GM12878 (cell line): ENCODE measurements at regions not wholly inside any gene's neighbourhood (a gene's known extent, or its start where the extent isn't known, plus 50 kb on each side); places are given as distances from the start of the nearest gene placed in this dataset.

ENCODE experiments used
- ATAC-seq: fragments of 200-7000 bp; cut with Tn5 transposase; 3 replicates; pipeline ENCODE4 v1.9.1; 2020; ENCODE audit warnings: mild to moderate bottlenecking, moderate library complexity
- BruUV-seq: library from RNA; stranded (reverse); fragments of 400-500 nt; replicated peaks from 2 replicates; lab custom pipeline; 2021; lab: Mats Ljungman, UMichigan
- CTCF ChIA-PET: fragments of 300-600 bp; sonication (Branson Sonifier 250); formaldehyde crosslinking; extraction: SDS; loops from one replicate; lab custom pipeline; 2021; ENCODE audit warnings: inconsistent platforms; lab: Yijun Ruan, JAX
- POLR2A ChIA-PET: fragments of 350-600 bp; formaldehyde crosslinking; extraction: SDS; loops from one replicate; lab custom pipeline; 2021; ENCODE audit warnings: inconsistent platforms; lab: Charles Lee
- RAD21 ChIA-PET: fragments of 300-600 bp; sonication (Branson Sonifier 250); formaldehyde crosslinking; loops from one replicate; lab custom pipeline; 2023; ENCODE audit warnings: antibody characterized with exemption; ENCODE audit not compliant: unreplicated experiment; lab: Charles Lee
- SMC1A ChIA-PET: fragments of 300-600 bp; sonication (Branson Sonifier 250); formaldehyde crosslinking; loops from one replicate; lab custom pipeline; 2023; ENCODE audit not compliant: unreplicated experiment, uncharacterized antibody; lab: Charles Lee
- DNase-seq: peaks from one replicate; pipeline ENCODE4 v3.0.0-alpha.2; 2011; ENCODE audit warnings: low read depth, low spot score
- FAIRE-seq: peaks from 3 replicates; lab custom pipeline; 2011; peaks lifted over from hg19 to GRCh38; lab: Jason Lieb, UNC
- H2AFZ ChIP-seq: 2 replicates; pipeline ENCODE4 v1.6.0; 2011; ENCODE audit warnings: low read depth, low read length, control low read depth; ENCODE audit not compliant: control insufficient read depth
- H3K27ac ChIP-seq: 2 replicates; pipeline ENCODE4 v1.5.1; 2011; ENCODE audit warnings: control low read depth; ENCODE audit not compliant: control insufficient read depth, insufficient read depth
- H3K27me3 ChIP-seq, 2 experiments: replicated peaks in 1 of 2; 2 replicates each; pipeline versions ENCODE4 v1.6.0 to v1.6.1; 2011; ENCODE audit warnings: low read length in 1 of 2; ENCODE audit not compliant: control insufficient read depth in 2 of 2, insufficient read depth in 2 of 2
- H3K36me3 ChIP-seq, 2 experiments: 2 replicates each; pipeline ENCODE4 v1.5.1; 2011; ENCODE audit warnings: low read length in 1 of 2; ENCODE audit not compliant: control insufficient read depth in 2 of 2, insufficient read depth in 2 of 2
- H3K4me1 ChIP-seq: 2 replicates; pipeline ENCODE4 v1.6.1; 2011; ENCODE audit warnings: mild to moderate bottlenecking, low read length, moderate library complexity, mixed read lengths; ENCODE audit not compliant: control insufficient read depth, insufficient read depth
- H3K4me2 ChIP-seq: 2 replicates; pipeline ENCODE4 v1.6.0; 2011; ENCODE audit warnings: control low read depth; ENCODE audit not compliant: control insufficient read depth, insufficient read depth
- H3K4me3 ChIP-seq: fragments of 200-600 bp; sonication (generic); 2 replicates; pipeline ENCODE4 v1.5.1; 2016
- H3K79me2 ChIP-seq: 2 replicates; pipeline ENCODE4 v1.6.0; 2011; ENCODE audit warnings: low read length; ENCODE audit not compliant: control insufficient read depth, insufficient read depth
- H3K9ac ChIP-seq: 2 replicates; pipeline ENCODE4 v1.8.0; 2011; ENCODE audit warnings: low read length, control low read depth, mixed read lengths; ENCODE audit not compliant: control insufficient read depth, insufficient read depth
- H3K9me3 ChIP-seq: replicated peaks from 3 replicates; pipeline ENCODE4 v1.5.1; 2011; ENCODE audit warnings: mild to moderate bottlenecking, low read length; ENCODE audit not compliant: control insufficient read depth, insufficient read depth
- H4K20me1 ChIP-seq: 2 replicates; pipeline ENCODE4 v1.6.0; 2011; ENCODE audit not compliant: control insufficient read depth, insufficient read depth
- EED ChIP-seq: sonication (generic); IDR thresholded peaks from 2 replicates; pipeline ENCODE4 v1.6.1; 2016; ENCODE audit warnings: antibody characterized with exemption, low read depth
- HDAC6 ChIP-seq: fragments of 200-600 bp; sonication (generic); IDR thresholded peaks from one replicate; pipeline ENCODE4 v1.8.0; 2017; ENCODE audit warnings: antibody characterized with exemption; ENCODE audit not compliant: unreplicated experiment
- NFXL1 ChIP-seq: fragments of 450-650 bp; IDR thresholded peaks from 2 replicates; pipeline ENCODE4 v1.6.1; 2017; ENCODE audit warnings: antibody characterized with exemption, mild to moderate bottlenecking, borderline replicate concordance
- RAD21 ChIP-seq: IDR thresholded peaks from 2 replicates; pipeline ENCODE4 v1.6.1; 2011; ENCODE audit warnings: mild to moderate bottlenecking, low read depth, low read length, moderate library complexity; ENCODE audit not compliant: insufficient read depth
- SMC3 ChIP-seq: IDR thresholded peaks from 2 replicates; pipeline ENCODE4 v1.6.1; 2011; ENCODE audit warnings: low read length, improper control_type of control experiment, borderline replicate concordance
- YY1 ChIP-seq: IDR thresholded peaks from 2 replicates; pipeline ENCODE4 v1.6.1; 2011; ENCODE audit warnings: low read depth, mild to moderate bottlenecking, low read length
- WGBS: methylation state at CpG from one replicate; pipeline ENCODE4 v1.1.6; 2016; ENCODE audit warnings: low lambda C conversion rate; ENCODE audit not compliant: insufficient replicate concordance, insufficient coverage; ENCODE audit errors: missing lambda C conversion rate; 5-methylcytosine and 5-hydroxymethylcytosine counted together
- in situ Hi-C: fragments of 300-500 bp; cut with MboI; formaldehyde crosslinking; loops from 9 replicates; pipeline ENCODE4 v1.14.3; 2018; ENCODE audit warnings: mixed read lengths
- intact Hi-C: fragments of 100-400 bp; cut with micrococcal nuclease; formaldehyde crosslinking; loops from one replicate; pipeline ENCODE4 v1.14.2; 2022; ENCODE audit not compliant: unreplicated experiment
- TF ChIP-seq, protein P1 (sequence below), 3 experiments: IDR thresholded peaks in 2 of 3; conservative IDR thresholded peaks in 1 of 3; 2 replicates each; pipeline ENCODE4 v1.5.1; 2011; ENCODE audit warnings: low read depth in 3 of 3, low read length in 3 of 3, mild to moderate bottlenecking in 3 of 3, control low read depth in 2 of 3, moderate library complexity in 2 of 3, inconsistent platforms in 1 of 3, mixed read lengths in 1 of 3; ENCODE audit not compliant: control insufficient read depth in 2 of 3, insufficient read depth in 1 of 3; ENCODE audit errors: extremely low read depth in 1 of 3

DNA sequence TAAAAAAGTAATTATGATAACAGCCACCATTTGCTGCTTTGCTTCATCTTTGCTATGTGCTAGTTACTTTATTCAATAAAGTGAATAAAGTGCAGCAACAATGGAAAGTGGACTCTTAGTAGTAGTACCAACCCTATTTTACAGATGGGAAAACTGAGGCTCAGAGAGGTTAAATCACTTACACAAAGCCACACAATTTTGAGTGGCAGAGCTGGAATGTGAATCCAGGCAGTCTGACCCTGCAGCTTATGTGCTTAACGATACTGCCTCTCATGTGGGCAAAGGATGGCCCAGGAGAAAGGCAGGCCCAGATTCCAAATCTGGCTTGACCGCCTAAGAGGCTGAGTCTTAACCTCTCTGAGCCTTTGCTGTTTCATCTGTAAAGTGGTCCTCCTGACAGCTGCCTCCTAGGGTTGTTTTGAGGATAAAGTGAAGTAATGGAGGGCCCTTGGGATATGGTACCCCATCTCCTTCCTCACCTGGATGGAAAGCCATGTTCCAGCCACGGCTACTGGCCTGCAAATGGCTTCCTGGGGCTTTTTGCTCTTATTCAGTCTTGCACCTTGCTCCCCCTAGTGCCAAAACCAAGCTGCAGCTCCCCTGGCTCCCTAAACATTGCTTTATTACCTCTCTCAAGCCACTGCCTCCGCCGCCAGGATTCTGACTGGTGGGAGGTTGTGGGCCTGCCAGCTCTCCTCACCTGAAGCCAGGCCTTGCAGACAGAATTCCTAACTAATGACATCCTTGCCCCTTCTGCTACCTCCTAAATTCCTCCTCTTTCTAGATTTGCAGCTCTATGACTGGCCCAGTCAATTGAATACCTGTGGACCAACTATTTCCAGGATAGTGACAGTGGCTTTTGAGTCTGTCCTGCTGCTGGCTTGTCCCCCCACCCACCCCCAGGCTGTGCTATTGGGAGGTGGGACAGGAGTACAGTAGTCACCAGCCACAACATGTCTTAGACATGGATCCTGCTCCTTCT, 283.3 kb upstream of the PWP1 start:
- H2AFZ ChIP-seq: peak overlapping the region; percentile 49
- H3K4me3 ChIP-seq: no peak overlapping the region
- CTCF ChIA-PET: interaction anchor here (0.6 to 12.6 kb wide), 14 partner anchors 8 to 291 kb away, joined by 3 to 188 read pairs (median 4); no protein-coding TSS in a partner anchor
- no peaks in the 10 kb centered on the region for H3K4me1 ChIP-seq
- WGBS: 23% methylated on average over 5 of the region's 5 CpGs
- no TSS peak for BruUV-seq
- no peak overlapping the region for H3K4me2 ChIP-seq
- no peaks in the 10 kb centered on the region for H3K36me3 ChIP-seq
- H3K27ac ChIP-seq: no peak overlapping the region
- in situ Hi-C loops: loop anchor here (5.0 kb wide), 1 partner anchor 265 kb away; no protein-coding TSS in a partner anchor
- SMC1A ChIA-PET: interaction anchor here (0.8 to 3.5 kb wide), 6 partner anchors 8 to 271 kb away, joined by 3 to 30 read pairs (median 4); no protein-coding TSS in a partner anchor
- TF ChIP-seq RAD21: peak; percentile 49
- TF ChIP-seq NFXL1: no peak
- TF ChIP-seq HDAC6: no peak
- TF ChIP-seq, protein P1, sequence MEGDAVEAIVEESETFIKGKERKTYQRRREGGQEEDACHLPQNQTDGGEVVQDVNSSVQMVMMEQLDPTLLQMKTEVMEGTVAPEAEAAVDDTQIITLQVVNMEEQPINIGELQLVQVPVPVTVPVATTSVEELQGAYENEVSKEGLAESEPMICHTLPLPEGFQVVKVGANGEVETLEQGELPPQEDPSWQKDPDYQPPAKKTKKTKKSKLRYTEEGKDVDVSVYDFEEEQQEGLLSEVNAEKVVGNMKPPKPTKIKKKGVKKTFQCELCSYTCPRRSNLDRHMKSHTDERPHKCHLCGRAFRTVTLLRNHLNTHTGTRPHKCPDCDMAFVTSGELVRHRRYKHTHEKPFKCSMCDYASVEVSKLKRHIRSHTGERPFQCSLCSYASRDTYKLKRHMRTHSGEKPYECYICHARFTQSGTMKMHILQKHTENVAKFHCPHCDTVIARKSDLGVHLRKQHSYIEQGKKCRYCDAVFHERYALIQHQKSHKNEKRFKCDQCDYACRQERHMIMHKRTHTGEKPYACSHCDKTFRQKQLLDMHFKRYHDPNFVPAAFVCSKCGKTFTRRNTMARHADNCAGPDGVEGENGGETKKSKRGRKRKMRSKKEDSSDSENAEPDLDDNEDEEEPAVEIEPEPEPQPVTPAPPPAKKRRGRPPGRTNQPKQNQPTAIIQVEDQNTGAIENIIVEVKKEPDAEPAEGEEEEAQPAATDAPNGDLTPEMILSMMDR (IDR thresholded peaks at IDR 0.05 in 2 of 3, conservative IDR thresholded peaks at IDR 0.05 in 1 of 3; ENCODE audit: control insufficient read depth in 2 of 3, extremely low read depth in 1 of 3, insufficient read depth in 1 of 3, low read depth in 3 of 3, low read length in 3 of 3): peak; percentile 61 to 72 (median 68)
- TF ChIP-seq EED: no peak
- peak; percentile 92 for TF ChIP-seq YY1
- peak; percentile 69; the same call in 1 of the 2 replicates for TF ChIP-seq SMC3
- H3K9ac ChIP-seq: no peak overlapping the region
- no peaks in the 10 kb centered on the region for H3K9me3 ChIP-seq
- ATAC-seq (peak; percentile 95), FAIRE-seq (no peak), DNase-seq (no peak)
- RAD21 ChIA-PET: interaction anchor here (0.7 to 2.7 kb wide), 3 partner anchors 76 to 270 kb away, joined by 3 to 26 read pairs (median 3); no protein-coding TSS in a partner anchor
- H3K27me3 ChIP-seq: no peaks in the 10 kb centered on the region
- no peaks in the 10 kb centered on the region for H3K79me2 ChIP-seq
- H4K20me1 ChIP-seq: no peaks in the 10 kb centered on the region
- intact Hi-C loops: loop anchor here (1.0 kb wide), 1 partner anchor 270 kb away; no protein-coding TSS in a partner anchor
- POLR2A ChIA-PET: no interaction called here
